GM21576 (cell line): ENCODE measurements at regions not wholly inside any gene's neighbourhood (a gene's known extent, or its start where the extent isn't known, plus 50 kb on each side); places are given as distances from the start of the nearest gene placed in this dataset.
"Not testable (repeated sequence)": the region's sequence is repeated elsewhere in the genome, so short reads cannot be mapped to it uniquely, and the experiment has no call there.

ENCODE experiments used
- ATAC-seq: cut with Tn5 transposase; IDR thresholded peaks from one replicate; pipeline ENCODE4 v1.9.1; 2021; ENCODE audit warnings: mild to moderate bottlenecking, moderate library complexity; ENCODE audit not compliant: unreplicated experiment

GRCh38 chr4:53959343-53960120, 104.9 kb downstream of the CHIC2 start:
- no peak for ATAC-seq

- ATAC-seq: no peak
Measured at GRCh38 chr4:53956454-53956853, 108.0 kb downstream of the CHIC2 start.

GRCh38 chr4:53956053-53956452, 108.4 kb downstream of the CHIC2 start:
- ATAC-seq: no peak

GRCh38 chr4:53951414-53951813, 113.0 kb downstream of the CHIC2 start:
- ATAC-seq: no peak

- ATAC-seq: no peak
Measured at GRCh38 chr4:53943345-53944085, 120.9 kb downstream of the CHIC2 start.

- no peak for ATAC-seq
Measured at GRCh38 chr4:53942712-53943111, 121.7 kb downstream of the CHIC2 start.

GRCh38 chr4:53941331-53941730, 123.1 kb downstream of the CHIC2 start:
- ATAC-seq: no peak

- ATAC-seq: not testable (repeated sequence)
Measured at GRCh38 chr4:53939892-53940291, 124.5 kb downstream of the CHIC2 start.

GRCh38 chr4:53937918-53938317, 126.5 kb downstream of the CHIC2 start:
- ATAC-seq: no peak

- no peak for ATAC-seq
Measured at GRCh38 chr4:53937327-53937726, 127.1 kb downstream of the CHIC2 start.

GRCh38 chr4:53935780-53936179, 128.6 kb downstream of the CHIC2 start:
- ATAC-seq: no peak

- ATAC-seq: no peak
Measured at GRCh38 chr4:53932796-53933610, 131.4 kb downstream of the CHIC2 start.

GRCh38 chr4:53931461-53931961, 132.9 kb downstream of the CHIC2 start:
- no peak for ATAC-seq

GRCh38 chr4:53929955-53930798, 134.2 kb downstream of the CHIC2 start:
- ATAC-seq: peak; percentile 81

- no peak for ATAC-seq
Measured at GRCh38 chr4:53929311-53929710, 135.1 kb downstream of the CHIC2 start.

- no peak for ATAC-seq
Measured at GRCh38 chr4:53928825-53929224, 135.6 kb downstream of the CHIC2 start.

GRCh38 chr4:53925050-53925605, 139.3 kb downstream of the CHIC2 start:
- no peak for ATAC-seq

- ATAC-seq: no peak
Measured at GRCh38 chr4:53924333-53925049, 139.9 kb downstream of the CHIC2 start.

- no peak for ATAC-seq
Measured at GRCh38 chr4:53923921-53924320, 140.5 kb downstream of the CHIC2 start.
